ENCODE measurements at regions not wholly inside any gene's neighbourhood (a gene's known extent, or its start where the extent isn't known, plus 50 kb on each side); places are given as distances from the start of the nearest gene placed in this dataset.
A peak's percentile ranks its signal among the peaks of the same experiment; 100 is the strongest.

- DNase-seq = no peak
Observed at GRCh38 chr4:180642732-180643131, 1600.5 kb upstream of the TENM3 start.

- no peak for DNase-seq
Observed at GRCh38 chr4:180650273-180650672, 1592.9 kb upstream of the TENM3 start.

GRCh38 chr4:180652533-180652932 lies 1590.7 kb upstream of the TENM3 start:
- no peak for DNase-seq

GRCh38 chr4:180655886-180656285 lies 1587.3 kb upstream of the TENM3 start:
- no peak for DNase-seq

GRCh38 chr4:180657881-180658280 lies 1585.3 kb upstream of the TENM3 start:
- DNase-seq = no peak

GRCh38 chr4:180664766-180665368 lies 1578.3 kb upstream of the TENM3 start:
- peak; percentile 13 for DNase-seq

- DNase-seq = no peak
Observed at GRCh38 chr4:180665481-180665880, 1577.7 kb upstream of the TENM3 start.

- DNase-seq = no peak
Observed at GRCh38 chr4:180665994-180666824, 1577.0 kb upstream of the TENM3 start.

GRCh38 chr4:180668732-180669131 lies 1574.5 kb upstream of the TENM3 start:
- DNase-seq = no peak

- DNase-seq = no peak
Observed at GRCh38 chr4:180669680-180670079, 1573.5 kb upstream of the TENM3 start.

GRCh38 chr4:180674619-180675358 lies 1568.4 kb upstream of the TENM3 start:
- DNase-seq = no peak

GRCh38 chr4:180675359-180675650 lies 1567.9 kb upstream of the TENM3 start:
- no peak for DNase-seq

GRCh38 chr4:180680305-180680704 lies 1562.9 kb upstream of the TENM3 start:
- no peak for DNase-seq

- DNase-seq = no peak
Observed at GRCh38 chr4:180682776-180683175, 1560.4 kb upstream of the TENM3 start.

GRCh38 chr4:180683186-180683585 lies 1560.0 kb upstream of the TENM3 start:
- DNase-seq = no peak

- DNase-seq = no peak
Observed at GRCh38 chr4:180688480-180688879, 1554.7 kb upstream of the TENM3 start.

- no peak for DNase-seq
Observed at GRCh38 chr4:180694875-180695274, 1548.3 kb upstream of the TENM3 start.

GRCh38 chr4:180695851-180696250 lies 1547.4 kb upstream of the TENM3 start:
- DNase-seq = no peak

GRCh38 chr4:180696460-180697092 lies 1546.6 kb upstream of the TENM3 start:
- no peak for DNase-seq

- no peak for DNase-seq
Observed at GRCh38 chr4:180698550-180699195, 1544.5 kb upstream of the TENM3 start.

GRCh38 chr4:180706766-180707165 lies 1536.4 kb upstream of the TENM3 start:
- no peak for DNase-seq

- no peak for DNase-seq
Observed at GRCh38 chr4:180710628-180711337, 1532.4 kb upstream of the TENM3 start.

Data from DMS79 (cell line).